ENCODE measurements at regions not wholly inside any gene's neighbourhood (a gene's known extent, or its start where the extent isn't known, plus 50 kb on each side); places are given as distances from the start of the nearest gene placed in this dataset.

GRCh38 chr18:49652881-49653724, 91.2 kb downstream of the LIPG start:
- TF ChIP-seq, protein P1, sequence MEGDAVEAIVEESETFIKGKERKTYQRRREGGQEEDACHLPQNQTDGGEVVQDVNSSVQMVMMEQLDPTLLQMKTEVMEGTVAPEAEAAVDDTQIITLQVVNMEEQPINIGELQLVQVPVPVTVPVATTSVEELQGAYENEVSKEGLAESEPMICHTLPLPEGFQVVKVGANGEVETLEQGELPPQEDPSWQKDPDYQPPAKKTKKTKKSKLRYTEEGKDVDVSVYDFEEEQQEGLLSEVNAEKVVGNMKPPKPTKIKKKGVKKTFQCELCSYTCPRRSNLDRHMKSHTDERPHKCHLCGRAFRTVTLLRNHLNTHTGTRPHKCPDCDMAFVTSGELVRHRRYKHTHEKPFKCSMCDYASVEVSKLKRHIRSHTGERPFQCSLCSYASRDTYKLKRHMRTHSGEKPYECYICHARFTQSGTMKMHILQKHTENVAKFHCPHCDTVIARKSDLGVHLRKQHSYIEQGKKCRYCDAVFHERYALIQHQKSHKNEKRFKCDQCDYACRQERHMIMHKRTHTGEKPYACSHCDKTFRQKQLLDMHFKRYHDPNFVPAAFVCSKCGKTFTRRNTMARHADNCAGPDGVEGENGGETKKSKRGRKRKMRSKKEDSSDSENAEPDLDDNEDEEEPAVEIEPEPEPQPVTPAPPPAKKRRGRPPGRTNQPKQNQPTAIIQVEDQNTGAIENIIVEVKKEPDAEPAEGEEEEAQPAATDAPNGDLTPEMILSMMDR (IDR thresholded peaks at IDR 0.05): no peak
- TF ChIP-seq POLR2A (IDR thresholded peaks at IDR 0.05): no peak
